Cardiac fibroblast (primary cell): ENCODE measurements at regions not wholly inside any gene's neighbourhood (a gene's known extent, or its start where the extent isn't known, plus 50 kb on each side); places are given as distances from the start of the nearest gene placed in this dataset.
A peak's percentile ranks its signal among the peaks of the same experiment; 100 is the strongest.

Source experiments
- DNase-seq, 2 donors: peaks; one replicate each; pipeline versions ENCODE4 v3.0.0 to v3.0.0-alpha.2; 2010; ENCODE audit warnings: low read depth in 2 of 2
- H3K4me3 ChIP-seq, 2 donors: replicated peaks in 1 of 2; 1 replicate in 1 of 2; 2 replicates in 1 of 2; pipeline ENCODE4 v1.5.1; 2011; ENCODE audit warnings: low read depth in 2 of 2, low read length in 2 of 2, mild to moderate bottlenecking in 2 of 2, moderate library complexity in 1 of 2
- CTCF ChIP-seq: IDR thresholded peaks from one replicate; pipeline ENCODE4 v1.5.1; 2011; ENCODE audit warnings: low read depth, mild to moderate bottlenecking, low read length, inconsistent platforms

DNA sequence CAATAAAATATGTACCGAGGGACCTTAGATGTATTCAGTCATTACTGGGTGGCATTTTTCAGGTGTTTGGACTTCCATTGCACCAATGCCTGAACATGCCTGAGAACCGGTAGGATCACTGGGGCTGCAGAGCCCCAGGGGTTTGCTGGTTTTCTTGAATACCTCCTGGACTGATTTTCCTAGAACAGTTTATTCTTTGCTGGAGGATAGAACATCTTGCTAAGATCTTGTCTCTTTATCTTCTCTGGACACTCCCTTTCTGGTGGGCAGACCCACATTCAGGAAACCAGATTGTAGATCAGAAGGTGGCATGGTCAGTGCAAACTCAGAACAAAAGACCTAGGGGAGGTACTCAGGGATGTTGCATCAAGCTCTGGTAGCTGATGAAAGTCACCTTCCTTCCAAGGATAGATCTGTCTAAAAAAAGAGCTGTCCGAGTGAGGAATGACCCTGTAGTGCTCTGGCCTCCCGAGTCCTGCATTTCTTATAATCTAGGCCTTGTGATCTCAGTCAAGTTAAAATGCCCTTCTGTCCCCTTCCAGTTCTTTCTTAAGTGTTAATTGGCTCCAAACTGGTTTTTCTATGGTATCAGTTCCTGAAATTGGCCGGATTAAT, 84.8 kb downstream of the CLDN34 start:
- no peak overlapping the region for H3K4me3 ChIP-seq
- no peak for TF ChIP-seq CTCF
- no peak for DNase-seq

- no peak overlapping the region for H3K4me3 ChIP-seq
- peak; percentile 7 to 35 for DNase-seq
- no peak for TF ChIP-seq CTCF
Measured at GRCh38 chrX:10052906-10053625, 85.9 kb downstream of the CLDN34 start.

- no peak overlapping the region for H3K4me3 ChIP-seq
- no peak for TF ChIP-seq CTCF
- no peak for DNase-seq
Measured at GRCh38 chrX:10054396-10054795, 87.2 kb downstream of the CLDN34 start.

GRCh38 chrX:10055430-10055829, 88.3 kb downstream of the CLDN34 start:
- TF ChIP-seq CTCF = no peak
- no peak overlapping the region for H3K4me3 ChIP-seq
- no peak for DNase-seq

GRCh38 chrX:10062352-10062751, 94.4 kb upstream of the CLCN4 start:
- no peak for TF ChIP-seq CTCF
- no peak for DNase-seq
- H3K4me3 ChIP-seq = no peak overlapping the region

DNA sequence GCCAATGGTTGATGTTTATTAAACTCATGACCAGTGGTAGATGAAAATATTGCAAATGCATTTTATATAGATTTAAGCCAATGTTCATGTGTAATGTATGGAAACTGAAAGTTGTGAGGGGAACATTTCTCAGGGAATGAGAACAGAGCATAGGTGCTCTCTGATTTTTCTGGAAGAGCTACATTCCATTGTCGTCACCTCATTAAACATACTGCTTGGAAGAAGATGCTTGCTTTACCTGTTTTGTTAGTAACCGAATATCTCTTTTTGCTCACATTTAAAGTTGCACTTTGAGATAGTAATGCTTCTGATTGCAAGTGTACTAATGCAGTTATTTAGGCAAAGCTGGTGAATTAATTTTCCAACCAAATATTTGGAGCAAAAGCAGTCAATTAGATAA, 93.8 kb upstream of the CLCN4 start:
- H3K4me3 ChIP-seq = no peak overlapping the region
- TF ChIP-seq CTCF = no peak

More for the DNA sequence above, 93.8 kb upstream of the CLCN4 start:
- DNase-seq = no peak
